OCI-LY7 (cell line): ENCODE measurements at regions not wholly inside any gene's neighbourhood (a gene's known extent, or its start where the extent isn't known, plus 50 kb on each side); places are given as distances from the start of the nearest gene placed in this dataset.
A peak's percentile ranks its signal among the peaks of the same experiment; 100 is the strongest.

Experiments used
- BruUV-seq: library from RNA; stranded (reverse); fragments of 400-500 nt; replicated peaks from 2 replicates; lab custom pipeline; 2021; lab: Mats Ljungman, UMichigan
- CTCF ChIA-PET: fragments of 300-600 bp; sonication (Branson Sonifier 250); formaldehyde crosslinking; loops from one replicate; lab custom pipeline; 2022; ENCODE audit warnings: antibody characterized with exemption; ENCODE audit not compliant: unreplicated experiment; lab: Charles Lee
- POLR2A ChIA-PET: fragments of 300-600 bp; sonication (Branson Sonifier 250); formaldehyde crosslinking; loops from one replicate; lab custom pipeline; 2022; ENCODE audit warnings: antibody characterized with exemption; lab: Charles Lee
- DNase-seq: peaks from one replicate; pipeline ENCODE4 v3.0.0-alpha.2; 2015; ENCODE audit warnings: low spot score
- H2AFZ ChIP-seq: fragments of 200-600 bp; sonication (generic), shearing (Covaris generic); 2 replicates; pipeline ENCODE4 v1.6.1; 2014; ENCODE audit warnings: mild to moderate bottlenecking, antibody characterized with exemption, low read length, moderate library complexity
- H3K27ac ChIP-seq: fragments of 200-600 bp; sonication (generic); 2 replicates; pipeline ENCODE4 v1.5.1; 2014; ENCODE audit warnings: mixed run types, low read depth, mild to moderate bottlenecking, moderate library complexity, low read length, inconsistent platforms; ENCODE audit not compliant: poor library complexity, severe bottlenecking
- H3K36me3 ChIP-seq: fragments of 200-600 bp; sonication (generic); 2 replicates; pipeline ENCODE4 v1.6.1; 2014; ENCODE audit warnings: mild to moderate bottlenecking, antibody characterized with exemption, low read length, moderate library complexity, mixed read lengths; ENCODE audit not compliant: insufficient read depth
- H3K4me1 ChIP-seq: fragments of 200-600 bp; sonication (generic); 2 replicates; pipeline ENCODE4 v1.5.1; 2014; ENCODE audit warnings: mild to moderate bottlenecking, low read length; ENCODE audit not compliant: insufficient read depth, poor library complexity, severe bottlenecking
- H3K4me2 ChIP-seq: fragments of 200-600 bp; sonication (generic); 2 replicates; pipeline ENCODE4 v1.6.1; 2014; ENCODE audit warnings: mild to moderate bottlenecking, low read length
- H3K4me3 ChIP-seq: fragments of 200-600 bp; sonication (generic); 2 replicates; pipeline ENCODE4 v1.5.1; 2014; ENCODE audit warnings: mild to moderate bottlenecking, low read depth, low read length; ENCODE audit not compliant: poor library complexity, severe bottlenecking
- H3K79me2 ChIP-seq: fragments of 200-600 bp; sonication (generic); 2 replicates; pipeline ENCODE4 v1.6.1; 2016; ENCODE audit warnings: low read depth, mild to moderate bottlenecking, low read length, moderate library complexity, mixed read lengths; ENCODE audit not compliant: insufficient read depth
- H3K9me2 ChIP-seq: fragments of 200-600 bp; sonication (generic); 2 replicates; pipeline ENCODE4 v1.6.1; 2016; ENCODE audit warnings: mild to moderate bottlenecking, low read length, mixed read lengths; ENCODE audit not compliant: insufficient read depth
- H3K9me3 ChIP-seq: fragments of 200-600 bp; sonication (generic); 2 replicates; pipeline ENCODE4 v1.6.1; 2014; ENCODE audit warnings: mild to moderate bottlenecking, mixed run types, low read length, mixed read lengths
- H4K20me1 ChIP-seq: fragments of 200-600 bp; sonication (generic); 2 replicates; pipeline ENCODE4 v1.6.1; 2014; ENCODE audit warnings: mild to moderate bottlenecking, antibody characterized with exemption, low read length, moderate library complexity, mixed read lengths; ENCODE audit not compliant: insufficient read depth
- EZH2phosphoT487 ChIP-seq: fragments of 200-600 bp; sonication (generic); IDR thresholded peaks from 2 replicates; pipeline ENCODE4 v1.6.1; 2018; ENCODE audit warnings: low read depth, borderline replicate concordance, mild to moderate bottlenecking, mixed run types, antibody characterized with exemption, low read length, moderate library complexity, mixed read lengths
- intact Hi-C: fragments of 100-400 bp; cut with micrococcal nuclease; formaldehyde crosslinking; loops from one replicate; pipeline ENCODE4 v1.10.0; 2022; ENCODE audit not compliant: unreplicated experiment
- TF ChIP-seq, protein P1 (sequence below): fragments of 200-600 bp; sonication (generic); conservative IDR thresholded peaks from 2 replicates; pipeline ENCODE4 v1.5.1; 2014; ENCODE audit warnings: mild to moderate bottlenecking, antibody characterized with exemption, low read length, moderate library complexity, mixed read lengths

DNA sequence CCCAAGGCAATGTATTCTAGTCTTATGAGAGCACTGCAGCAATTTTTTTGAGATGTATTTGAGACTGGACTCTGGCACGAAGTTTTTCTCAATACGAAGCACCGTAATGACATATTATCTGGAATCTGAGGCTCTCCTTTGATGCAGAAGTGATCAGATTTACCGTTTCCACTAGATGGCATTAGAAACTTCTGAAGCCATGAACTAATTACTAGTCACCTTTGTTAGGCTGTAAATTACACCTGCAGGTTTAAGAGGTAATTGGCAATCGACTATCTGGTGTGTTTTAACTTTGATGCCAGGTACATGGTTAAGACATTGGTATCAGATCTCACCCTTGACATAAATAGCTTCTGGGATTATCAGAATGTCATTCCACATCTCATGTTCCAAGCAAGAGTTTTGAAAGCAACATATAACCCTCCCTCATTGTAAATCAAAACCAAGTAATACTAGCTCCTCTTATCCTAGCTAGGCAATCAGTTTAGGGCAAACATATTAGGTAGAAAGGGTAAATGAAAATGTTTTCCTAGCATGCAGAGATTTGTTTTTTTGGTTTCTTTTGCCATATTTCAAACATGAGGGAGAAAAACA is 254.6 kb upstream of the SPRED2 start:
- Histone ChIP-seq H3K9me3 (no peaks in the 10 kb centered on the region), H3K4me3 (no peak overlapping the region), H3K4me2 (no peak overlapping the region), H3K36me3 (no peaks in the 10 kb centered on the region), H3K9me2 (no peaks in the 10 kb centered on the region), H3K27ac (no peak overlapping the region), H2AFZ (no peak overlapping the region), H3K79me2 (no peaks in the 10 kb centered on the region), H4K20me1 (no peaks in the 10 kb centered on the region), H3K4me1 (no peaks in the 10 kb centered on the region)
- intact Hi-C loops, result no loop called here
- peak; percentile 15 for DNase-seq
- no peak for TF ChIP-seq EZH2phosphoT487
- TF ChIP-seq, protein P1, sequence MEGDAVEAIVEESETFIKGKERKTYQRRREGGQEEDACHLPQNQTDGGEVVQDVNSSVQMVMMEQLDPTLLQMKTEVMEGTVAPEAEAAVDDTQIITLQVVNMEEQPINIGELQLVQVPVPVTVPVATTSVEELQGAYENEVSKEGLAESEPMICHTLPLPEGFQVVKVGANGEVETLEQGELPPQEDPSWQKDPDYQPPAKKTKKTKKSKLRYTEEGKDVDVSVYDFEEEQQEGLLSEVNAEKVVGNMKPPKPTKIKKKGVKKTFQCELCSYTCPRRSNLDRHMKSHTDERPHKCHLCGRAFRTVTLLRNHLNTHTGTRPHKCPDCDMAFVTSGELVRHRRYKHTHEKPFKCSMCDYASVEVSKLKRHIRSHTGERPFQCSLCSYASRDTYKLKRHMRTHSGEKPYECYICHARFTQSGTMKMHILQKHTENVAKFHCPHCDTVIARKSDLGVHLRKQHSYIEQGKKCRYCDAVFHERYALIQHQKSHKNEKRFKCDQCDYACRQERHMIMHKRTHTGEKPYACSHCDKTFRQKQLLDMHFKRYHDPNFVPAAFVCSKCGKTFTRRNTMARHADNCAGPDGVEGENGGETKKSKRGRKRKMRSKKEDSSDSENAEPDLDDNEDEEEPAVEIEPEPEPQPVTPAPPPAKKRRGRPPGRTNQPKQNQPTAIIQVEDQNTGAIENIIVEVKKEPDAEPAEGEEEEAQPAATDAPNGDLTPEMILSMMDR, result peak; percentile 55; the same call in 1 of the 2 replicates
- CTCF ChIA-PET, result no interaction called here
- no TSS peak for BruUV-seq
- POLR2A ChIA-PET, result no interaction called here

DNA sequence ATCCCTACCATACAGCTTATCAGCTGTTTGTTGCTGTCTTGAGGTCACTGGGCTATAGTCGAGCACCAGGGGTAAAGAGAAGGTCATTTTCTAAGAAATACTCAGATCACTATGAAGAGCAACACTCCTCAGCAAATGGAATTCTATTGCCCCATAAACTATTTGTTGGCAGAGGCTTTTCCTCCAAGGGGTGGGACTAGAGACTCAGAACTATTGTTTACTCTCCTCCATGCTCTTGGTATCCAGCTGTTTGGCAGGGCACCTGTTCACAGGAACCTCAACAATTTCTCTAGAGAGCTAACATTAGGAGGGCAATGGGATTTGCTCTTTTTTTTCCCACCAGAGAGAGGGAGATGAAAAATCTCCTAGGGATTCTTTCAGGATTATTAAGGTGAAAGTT is 249.1 kb upstream of the SPRED2 start:
- Histone ChIP-seq H3K4me3 (no peak overlapping the region), H3K9me3 (no peaks in the 10 kb centered on the region), H3K27ac (no peak overlapping the region), H3K9me2 (no peaks in the 10 kb centered on the region), H3K4me2 (no peak overlapping the region), H4K20me1 (no peaks in the 10 kb centered on the region), H2AFZ (no peak overlapping the region), H3K36me3 (no peaks in the 10 kb centered on the region), H3K79me2 (no peaks in the 10 kb centered on the region), H3K4me1 (no peaks in the 10 kb centered on the region)
- intact Hi-C loops, result no loop called here
- DNase-seq, result no peak
- POLR2A ChIA-PET, result interaction anchor here (1.0 kb wide), 1 partner anchor 10 kb away, joined by 3 read pairs; no protein-coding TSS in a partner anchor
- TF ChIP-seq, protein P1, result no peak
- no peak for TF ChIP-seq EZH2phosphoT487
- no TSS peak for BruUV-seq
- CTCF ChIA-PET, result no interaction called here

DNA sequence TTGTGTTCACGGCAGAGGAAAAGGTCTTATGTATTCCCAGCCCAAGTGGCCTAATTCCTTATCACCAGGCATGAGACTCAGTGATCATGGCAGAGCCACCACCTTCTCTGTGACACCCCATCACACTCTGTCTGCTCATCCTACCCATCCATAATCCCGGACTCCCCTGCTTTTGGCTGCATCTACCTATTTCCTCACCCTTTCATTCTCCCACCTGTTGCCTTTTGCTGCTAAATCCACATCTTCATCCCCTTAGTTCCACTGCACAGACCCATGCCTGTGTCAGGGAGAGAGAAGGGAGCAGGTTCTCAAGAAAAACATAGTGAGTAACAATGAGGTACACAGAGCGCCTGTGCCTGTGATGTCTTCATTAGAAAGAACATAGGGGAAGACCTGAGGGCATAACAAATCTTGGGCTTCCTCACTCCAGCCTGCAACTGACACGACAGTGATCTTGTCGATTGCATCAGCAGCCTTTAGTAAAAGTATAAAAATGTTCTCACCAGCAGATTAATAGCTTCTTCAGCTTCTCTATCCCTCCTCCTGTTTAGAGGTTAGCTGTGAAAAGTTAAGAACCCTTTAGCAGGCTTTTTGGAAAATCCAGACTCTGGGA is 246.5 kb upstream of the SPRED2 start:
- no peak overlapping the region for H3K4me2 ChIP-seq

More for the DNA sequence above, 246.5 kb upstream of the SPRED2 start:
- H3K27ac ChIP-seq, result no peak overlapping the region
- no peaks in the 10 kb centered on the region for H4K20me1 ChIP-seq
- H2AFZ ChIP-seq, result no peak overlapping the region
- BruUV-seq, result no TSS peak
- intact Hi-C loops, result no loop called here
- TF ChIP-seq, protein P1, result no peak
- TF ChIP-seq EZH2phosphoT487, result no peak
- POLR2A ChIA-PET, result interaction anchor here (1.0 to 1.2 kb wide), 2 partner anchors 11 to 14 kb away, joined by 3 read pairs; no protein-coding TSS in a partner anchor
- H3K36me3 ChIP-seq, result no peaks in the 10 kb centered on the region
- no peaks in the 10 kb centered on the region for H3K9me2 ChIP-seq
- DNase-seq, result no peak
- H3K4me3 ChIP-seq, result no peak overlapping the region
- H3K79me2 ChIP-seq, result no peaks in the 10 kb centered on the region
- no peaks in the 10 kb centered on the region for H3K4me1 ChIP-seq
- H3K9me3 ChIP-seq, result no peaks in the 10 kb centered on the region
- CTCF ChIA-PET, result no interaction called here
